ENCODE measurements at regions not wholly inside any gene's neighbourhood (a gene's known extent, or its start where the extent isn't known, plus 50 kb on each side); places are given as distances from the start of the nearest gene placed in this dataset.
"Not testable (repeated sequence)": the region's sequence is repeated elsewhere in the genome, so short reads cannot be mapped to it uniquely, and the experiment has no call there.

- no peak for DNase-seq
Measured at GRCh38 chr13:30520571-30520970, 54.8 kb upstream of the HMGB1 start.

- DNase-seq = no peak
Measured at GRCh38 chr13:30523211-30523610, 57.5 kb upstream of the HMGB1 start.

GRCh38 chr13:30523817-30524216 lies 58.1 kb upstream of the HMGB1 start:
- not testable (repeated sequence) for DNase-seq

DNA sequence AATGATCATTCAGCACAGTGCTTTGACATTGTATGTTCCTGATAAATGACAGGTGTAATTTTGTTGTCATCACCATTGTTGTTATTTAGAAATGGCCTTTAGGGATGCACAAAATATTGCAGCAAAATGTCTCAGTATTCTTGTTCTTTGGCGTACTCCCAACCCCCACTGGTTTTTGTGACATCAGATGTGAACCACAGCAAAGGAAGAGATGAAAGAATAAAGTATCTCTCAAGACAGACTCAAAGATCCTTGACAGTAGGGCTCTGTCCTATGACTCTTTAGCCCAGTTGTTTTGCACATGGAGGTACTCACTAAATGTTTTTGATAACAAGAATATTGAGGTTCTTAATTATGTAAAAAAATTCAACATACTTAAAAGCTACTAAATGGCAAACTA lies 59.5 kb upstream of the HMGB1 start:
- DNase-seq = not testable (repeated sequence)

DNA sequence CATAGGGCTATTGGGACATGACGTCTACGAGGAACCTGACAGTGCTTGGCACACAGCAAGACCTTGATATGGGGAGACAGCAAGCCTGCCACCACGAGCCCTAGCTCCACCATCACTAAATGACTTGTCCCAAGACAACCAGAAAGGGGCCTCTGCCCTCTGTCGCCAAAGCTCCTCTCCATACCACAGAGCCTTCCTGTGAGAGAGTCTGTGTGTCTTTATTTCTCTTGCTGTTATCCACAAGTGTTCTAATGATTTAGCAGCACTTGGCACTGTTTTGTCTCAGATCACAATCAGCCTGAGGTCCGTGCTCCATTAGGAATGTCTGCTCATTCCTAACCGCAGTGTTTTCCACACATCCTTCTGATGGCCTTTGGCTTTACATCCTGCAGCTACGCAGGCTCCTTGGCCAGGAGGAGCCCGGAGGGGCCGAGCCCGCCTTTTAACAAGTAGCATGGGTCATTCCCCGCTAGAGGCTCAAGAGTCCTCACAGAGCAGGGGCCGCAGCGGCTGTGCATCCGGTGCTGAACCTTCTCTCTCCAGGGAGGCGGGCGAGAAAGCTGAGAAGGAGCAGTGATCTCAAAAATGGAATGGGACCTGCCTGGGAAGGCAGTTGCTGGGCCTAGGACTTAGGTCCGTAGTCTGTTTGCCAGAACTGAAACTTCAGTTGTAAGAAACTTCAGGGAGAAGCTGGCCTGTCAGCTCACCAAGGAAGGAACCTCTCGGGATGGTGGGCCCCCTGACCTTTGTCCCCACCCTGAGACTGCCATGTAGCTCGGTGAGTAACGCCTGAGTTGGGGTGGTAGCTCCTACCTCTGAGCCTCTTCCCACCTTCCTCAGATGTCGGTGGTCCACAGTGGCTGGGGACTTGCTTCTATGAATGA lies 61.1 kb upstream of the HMGB1 start:
- no peak for DNase-seq

DNA sequence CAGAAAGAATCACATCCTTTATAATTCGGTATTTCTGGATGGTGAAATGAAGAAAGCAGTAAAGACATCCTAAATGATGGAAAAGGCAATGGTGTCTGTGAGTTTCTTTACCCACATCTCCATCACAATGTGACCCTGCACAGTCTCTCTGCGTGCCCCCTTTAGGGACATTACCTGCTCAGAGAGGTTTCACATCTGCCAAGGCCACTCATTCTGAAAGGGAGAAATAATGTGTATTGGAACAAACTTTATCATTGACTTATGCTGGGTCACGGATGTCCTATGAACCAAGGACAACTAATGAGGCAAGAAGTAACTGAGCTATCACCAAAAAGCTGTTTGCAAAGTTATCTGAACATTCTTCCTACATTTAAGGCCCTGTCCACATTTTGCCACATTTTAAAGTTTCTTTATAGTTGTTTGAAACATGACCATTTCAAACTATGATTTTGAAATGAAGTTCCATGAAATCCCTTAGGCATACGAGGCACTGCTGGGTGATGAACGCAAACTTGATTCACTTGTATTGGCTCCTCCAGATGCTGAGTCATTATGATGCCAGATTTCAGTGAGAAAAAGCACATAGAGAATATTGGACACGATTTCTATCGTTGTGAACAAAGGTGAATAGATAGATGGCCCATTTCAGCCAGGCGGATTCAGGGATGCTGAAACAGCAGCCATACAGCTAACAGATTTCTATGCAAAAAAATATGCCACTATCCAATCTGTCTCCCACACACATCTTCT lies 63.5 kb upstream of the HMGB1 start:
- no peak for DNase-seq

- DNase-seq = no peak
Measured at GRCh38 chr13:30535046-30535445, 69.3 kb upstream of the HMGB1 start.

DNA sequence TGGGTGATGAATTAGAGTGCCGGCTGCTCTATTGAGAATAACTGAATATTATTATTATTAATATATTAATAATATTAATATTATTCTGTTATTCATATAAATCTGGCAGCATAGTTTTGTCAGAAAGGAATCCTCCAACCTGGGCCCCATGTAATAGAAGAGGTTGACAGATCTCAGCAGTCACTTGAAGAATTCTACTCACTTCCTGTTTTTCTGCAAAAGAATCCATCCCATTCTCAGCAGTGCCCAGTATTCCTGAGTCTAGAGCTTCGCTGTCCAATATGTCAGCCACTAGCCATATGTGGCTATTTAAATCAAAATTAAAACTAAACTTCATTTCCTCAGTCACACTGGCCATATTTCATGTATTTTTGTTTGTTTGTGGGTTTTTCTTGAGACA lies 72.4 kb upstream of the USPL1 start:
- DNase-seq = no peak

GRCh38 chr13:30548046-30548445 lies 69.7 kb upstream of the USPL1 start:
- not testable (repeated sequence) for DNase-seq

DNA sequence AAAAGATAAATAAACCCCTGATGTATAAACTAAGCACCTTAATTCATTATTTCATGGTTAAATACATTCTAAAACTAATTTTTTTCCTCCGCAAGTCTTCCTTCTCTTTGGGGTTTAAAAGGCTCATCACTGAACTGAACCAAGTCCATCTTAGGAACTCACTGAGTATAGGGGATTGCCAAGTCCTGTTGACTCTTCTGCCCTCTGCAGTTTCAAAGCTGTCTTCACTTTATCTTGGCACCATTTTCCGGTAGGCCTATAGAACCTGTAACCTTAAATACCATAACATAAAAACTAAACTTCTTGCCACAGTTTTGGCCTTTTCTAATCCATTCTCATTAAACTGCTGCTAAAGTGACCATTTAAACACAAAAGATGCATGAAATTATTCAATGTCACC lies 66.5 kb upstream of the USPL1 start:
- DNase-seq = peak; percentile 26

GRCh38 chr13:30552567-30552966 lies 65.2 kb upstream of the USPL1 start:
- DNase-seq = no peak

DNA sequence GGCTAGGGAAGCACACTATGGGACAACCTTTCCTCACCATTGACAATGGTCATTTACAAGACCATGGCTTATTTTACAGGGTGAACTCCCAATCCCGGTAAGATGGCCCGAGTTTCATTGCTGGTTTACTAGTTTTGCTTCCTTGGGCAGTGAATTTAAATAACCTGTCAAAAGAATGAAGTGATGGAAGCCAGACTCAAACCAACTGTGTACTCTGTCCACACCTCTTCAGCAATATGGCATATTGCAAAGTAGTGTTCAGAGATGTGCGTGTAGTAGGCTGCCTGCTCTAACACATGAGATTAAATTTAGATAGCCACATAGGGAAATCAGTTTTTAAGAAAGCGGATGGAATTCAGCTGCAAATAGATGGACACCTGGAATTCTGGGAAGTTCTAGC lies 58.4 kb upstream of the USPL1 start:
- no peak for DNase-seq

DNA sequence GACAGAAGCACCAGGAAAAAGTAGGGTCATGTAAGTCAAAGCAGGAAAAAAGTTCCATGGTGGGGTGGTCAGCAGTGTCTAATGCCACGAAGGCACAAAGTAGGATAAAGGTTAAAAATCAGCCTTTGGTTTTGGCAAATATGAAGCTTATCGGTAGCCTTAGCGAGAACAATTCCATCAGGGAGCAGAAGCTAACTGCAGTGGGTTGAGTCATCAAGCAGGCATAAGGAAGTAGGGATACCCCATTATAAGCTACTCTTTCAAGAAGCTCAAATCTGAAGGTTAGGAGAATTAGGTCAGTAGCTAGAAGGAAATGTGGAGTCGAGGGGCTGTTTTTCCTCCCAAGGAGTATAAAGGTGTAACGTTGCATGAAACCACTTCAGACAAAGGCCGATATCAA lies 57.5 kb upstream of the USPL1 start:
- DNase-seq = no peak

DNA sequence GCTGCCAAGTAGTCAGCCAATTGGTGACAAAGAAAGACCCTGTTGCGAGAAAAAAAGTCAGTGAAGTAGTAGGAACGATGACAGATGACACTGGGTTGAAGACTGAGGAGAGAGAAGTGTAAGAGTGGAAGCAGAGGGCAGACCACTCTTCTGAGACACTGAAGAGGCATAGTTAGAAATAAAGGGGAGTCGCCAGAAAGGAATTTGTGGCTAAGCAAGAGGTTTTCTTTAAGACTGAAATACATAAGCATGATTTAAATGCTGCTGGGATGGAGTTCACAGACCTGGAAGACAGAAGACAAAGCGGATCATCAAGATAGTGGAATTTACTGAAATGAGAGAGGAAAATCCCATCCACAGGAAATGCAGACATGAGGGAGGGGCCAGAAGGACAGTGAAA lies 56.2 kb upstream of the USPL1 start:
- no peak for DNase-seq

GRCh38 chr13:30564489-30564888 lies 53.2 kb upstream of the USPL1 start:
- DNase-seq = no peak

GRCh38 chr13:30565658-30566057 lies 52.1 kb upstream of the USPL1 start:
- DNase-seq = no peak

DNA sequence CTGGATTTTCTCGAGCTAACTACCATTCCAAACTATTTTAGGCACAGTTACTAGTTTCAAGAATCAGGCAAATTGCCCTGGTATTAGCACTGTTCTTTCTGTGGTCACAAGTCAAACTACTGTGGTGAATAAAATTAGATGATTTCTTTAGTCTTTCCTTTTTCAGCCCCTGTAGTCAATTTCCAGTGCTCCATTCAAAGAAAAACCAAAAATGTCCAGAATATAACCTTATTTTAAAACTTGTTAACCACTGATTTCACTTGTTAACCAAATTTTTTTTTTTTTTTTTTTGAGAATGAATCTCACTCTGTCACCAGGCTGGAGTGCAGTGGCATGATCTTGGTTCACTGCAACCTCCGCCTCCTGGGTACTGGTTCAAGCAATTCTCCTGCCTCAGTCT lies 50.6 kb upstream of the USPL1 start:
- DNase-seq = no peak

Measured in midbrain (tissue), 1 donor.